ENCODE measurements at regions not wholly inside any gene's neighbourhood (a gene's known extent, or its start where the extent isn't known, plus 50 kb on each side); places are given as distances from the start of the nearest gene placed in this dataset.
"Not testable (repeated sequence)": the region's sequence is repeated elsewhere in the genome, so short reads cannot be mapped to it uniquely, and the experiment has no call there.

GRCh38 chr6:67165606-67166005 lies 1458.6 kb upstream of the EYS start:
- H3K36me3 ChIP-seq (ENCODE audit: control insufficient read depth, low read depth, low read length): no peaks in the 10 kb centered on the region
- H3K4me1 ChIP-seq (ENCODE audit: control insufficient read depth, low read depth, low read length): no peaks in the 10 kb centered on the region
- no peak overlapping the region for H3K9ac ChIP-seq (ENCODE audit: low read length)
- no peak overlapping the region for H3K27ac ChIP-seq (ENCODE audit: low read length)
- H3K9me3 ChIP-seq (ENCODE audit: control insufficient read depth, low read depth, low read length): peaks cover 11% of the 10 kb centered on the region
- H3K27me3 ChIP-seq (ENCODE audit: control insufficient read depth, insufficient read depth, low read length): no peaks in the 10 kb centered on the region
- no peak overlapping the region for H3K4me3 ChIP-seq (ENCODE audit: low read length)

- Histone ChIP-seq H3K36me3 (ENCODE audit: control insufficient read depth, low read depth, low read length) (no peaks in the 10 kb centered on the region), H3K4me1 (ENCODE audit: control insufficient read depth, low read depth, low read length) (no peaks in the 10 kb centered on the region), H3K27ac (ENCODE audit: low read length) (no peak overlapping the region), H3K9ac (ENCODE audit: low read length) (no peak overlapping the region), H3K27me3 (ENCODE audit: control insufficient read depth, insufficient read depth, low read length) (no peaks in the 10 kb centered on the region), H3K4me3 (ENCODE audit: low read length) (no peak overlapping the region), H3K9me3 (ENCODE audit: control insufficient read depth, low read depth, low read length) (peaks cover 21% of the 10 kb centered on the region)
Measured at GRCh38 chr6:67160820-67161219, 1453.8 kb upstream of the EYS start.

GRCh38 chr6:67141005-67141404 lies 1434.0 kb upstream of the EYS start:
- Histone ChIP-seq H3K9ac (ENCODE audit: low read length) (no peak overlapping the region), H3K4me1 (ENCODE audit: control insufficient read depth, low read depth, low read length) (no peaks in the 10 kb centered on the region), H3K36me3 (ENCODE audit: control insufficient read depth, low read depth, low read length) (no peaks in the 10 kb centered on the region), H3K9me3 (ENCODE audit: control insufficient read depth, low read depth, low read length) (no peaks in the 10 kb centered on the region), H3K4me3 (ENCODE audit: low read length) (no peak overlapping the region), H3K27me3 (ENCODE audit: control insufficient read depth, insufficient read depth, low read length) (no peaks in the 10 kb centered on the region), H3K27ac (ENCODE audit: low read length) (no peak overlapping the region)

DNA sequence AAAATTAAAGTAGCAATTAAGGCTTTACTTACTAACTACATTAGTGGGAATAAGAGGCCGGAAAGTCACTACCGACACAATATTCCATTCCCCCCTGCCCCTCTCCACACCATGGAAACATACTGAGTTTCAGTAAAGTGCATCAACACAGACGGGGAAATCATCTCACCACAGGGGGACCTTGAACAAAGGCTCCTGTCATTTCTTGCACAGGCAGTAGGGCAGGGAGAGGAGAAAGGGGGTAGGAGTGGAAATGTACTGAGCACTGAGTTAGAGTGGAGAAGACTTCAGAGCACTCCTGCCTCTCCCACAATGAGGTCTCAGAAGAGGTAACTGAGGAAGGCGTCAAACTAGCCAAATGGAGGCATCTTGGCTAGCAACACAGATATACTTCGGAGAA lies 1426.9 kb upstream of the EYS start:
- Histone ChIP-seq H3K4me3 (ENCODE audit: low read length) (no peak overlapping the region), H3K27ac (ENCODE audit: low read length) (no peak overlapping the region), H3K9ac (ENCODE audit: low read length) (no peak overlapping the region), H3K9me3 (ENCODE audit: control insufficient read depth, low read depth, low read length) (no peaks in the 10 kb centered on the region), H3K4me1 (ENCODE audit: control insufficient read depth, low read depth, low read length) (no peaks in the 10 kb centered on the region), H3K36me3 (ENCODE audit: control insufficient read depth, low read depth, low read length) (no peaks in the 10 kb centered on the region), H3K27me3 (ENCODE audit: control insufficient read depth, insufficient read depth, low read length) (no peaks in the 10 kb centered on the region)

GRCh38 chr6:67131827-67132226 lies 1424.8 kb upstream of the EYS start:
- Histone ChIP-seq H3K9ac (ENCODE audit: low read length) (no peak overlapping the region), H3K27me3 (ENCODE audit: control insufficient read depth, insufficient read depth, low read length) (no peaks in the 10 kb centered on the region), H3K27ac (ENCODE audit: low read length) (no peak overlapping the region), H3K36me3 (ENCODE audit: control insufficient read depth, low read depth, low read length) (no peaks in the 10 kb centered on the region), H3K4me3 (ENCODE audit: low read length) (no peak overlapping the region), H3K4me1 (ENCODE audit: control insufficient read depth, low read depth, low read length) (no peaks in the 10 kb centered on the region), H3K9me3 (ENCODE audit: control insufficient read depth, low read depth, low read length) (no peaks in the 10 kb centered on the region)

DNA sequence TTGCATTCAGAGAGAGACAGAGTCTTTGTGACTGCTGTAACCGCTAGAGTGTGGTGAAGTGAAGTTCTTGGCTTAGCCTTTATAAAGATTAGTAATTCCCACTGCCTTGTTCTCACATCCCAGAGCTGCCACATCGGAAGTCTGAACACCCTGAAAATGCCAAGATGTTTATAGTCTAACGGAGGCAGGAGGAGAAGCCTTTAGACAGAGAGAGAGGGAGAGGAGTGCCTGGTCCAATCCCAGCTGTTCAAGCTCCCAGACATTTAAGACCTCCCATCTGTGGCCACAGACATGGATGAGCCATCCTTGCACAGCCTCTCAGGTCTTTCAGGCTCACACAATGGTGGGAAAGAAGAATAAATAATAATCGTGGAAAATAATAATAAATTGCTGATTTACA lies 1422.8 kb upstream of the EYS start:
- Histone ChIP-seq H3K4me1 (ENCODE audit: control insufficient read depth, low read depth, low read length) (no peaks in the 10 kb centered on the region), H3K36me3 (ENCODE audit: control insufficient read depth, low read depth, low read length) (no peaks in the 10 kb centered on the region), H3K27ac (ENCODE audit: low read length) (no peak overlapping the region), H3K9me3 (ENCODE audit: control insufficient read depth, low read depth, low read length) (no peaks in the 10 kb centered on the region), H3K27me3 (ENCODE audit: control insufficient read depth, insufficient read depth, low read length) (no peaks in the 10 kb centered on the region), H3K9ac (ENCODE audit: low read length) (no peak overlapping the region), H3K4me3 (ENCODE audit: low read length) (no peak overlapping the region)

DNA sequence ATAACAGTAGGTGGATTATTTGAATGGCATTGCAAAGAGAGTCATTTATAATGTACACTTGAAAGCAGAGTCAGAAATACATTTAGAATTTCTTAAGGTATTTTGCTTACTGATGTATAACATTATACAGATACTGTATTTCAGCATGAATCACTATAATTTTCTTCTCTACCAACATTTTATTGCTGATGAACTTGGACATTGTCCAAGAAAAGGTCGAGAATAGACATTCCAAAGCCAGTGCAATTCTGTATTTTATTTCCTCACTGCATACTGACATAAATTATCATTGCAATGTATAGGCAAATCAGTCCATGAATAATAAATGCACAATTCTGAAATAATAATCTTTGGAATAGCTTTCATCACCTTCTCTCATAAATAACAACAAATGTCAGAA lies 1420.0 kb upstream of the EYS start:
- Histone ChIP-seq H3K36me3 (ENCODE audit: control insufficient read depth, low read depth, low read length) (no peaks in the 10 kb centered on the region), H3K9ac (ENCODE audit: low read length) (no peak overlapping the region), H3K27me3 (ENCODE audit: control insufficient read depth, insufficient read depth, low read length) (no peaks in the 10 kb centered on the region), H3K9me3 (ENCODE audit: control insufficient read depth, low read depth, low read length) (no peaks in the 10 kb centered on the region), H3K27ac (ENCODE audit: low read length) (no peak overlapping the region), H3K4me3 (ENCODE audit: low read length) (no peak overlapping the region), H3K4me1 (ENCODE audit: control insufficient read depth, low read depth, low read length) (no peaks in the 10 kb centered on the region)

GRCh38 chr6:67121115-67121514 lies 1414.1 kb upstream of the EYS start:
- Histone ChIP-seq H3K9ac (ENCODE audit: low read length) (no peak overlapping the region), H3K4me1 (ENCODE audit: control insufficient read depth, low read depth, low read length) (no peaks in the 10 kb centered on the region), H3K4me3 (ENCODE audit: low read length) (no peak overlapping the region), H3K36me3 (ENCODE audit: control insufficient read depth, low read depth, low read length) (no peaks in the 10 kb centered on the region), H3K27ac (ENCODE audit: low read length) (no peak overlapping the region), H3K9me3 (ENCODE audit: control insufficient read depth, low read depth, low read length) (no peaks in the 10 kb centered on the region), H3K27me3 (ENCODE audit: control insufficient read depth, insufficient read depth, low read length) (no peaks in the 10 kb centered on the region)

DNA sequence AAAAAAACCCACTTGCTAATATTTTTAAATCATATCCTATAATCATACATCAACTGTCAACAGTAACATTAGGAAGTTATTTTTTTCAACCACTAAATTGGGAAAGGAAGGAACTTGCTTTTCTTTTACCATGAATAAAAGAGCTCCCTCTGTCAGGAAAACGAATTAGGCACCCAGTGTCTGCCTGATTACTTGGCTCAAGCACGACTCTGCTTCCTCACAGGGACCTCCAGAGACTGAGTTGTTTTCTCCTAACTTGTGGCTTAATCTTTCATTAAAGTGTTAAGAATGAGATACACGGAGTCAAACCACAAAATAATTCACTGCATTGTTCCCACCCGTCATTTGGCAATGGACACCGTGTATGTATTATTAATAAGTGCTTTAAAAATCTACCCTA lies 1405.1 kb upstream of the EYS start:
- H3K9me3 ChIP-seq (ENCODE audit: control insufficient read depth, low read depth, low read length): no peaks in the 10 kb centered on the region
- H3K9ac ChIP-seq (ENCODE audit: low read length): no peak overlapping the region
- H3K4me1 ChIP-seq (ENCODE audit: control insufficient read depth, low read depth, low read length): no peaks in the 10 kb centered on the region
- no peaks in the 10 kb centered on the region for H3K36me3 ChIP-seq (ENCODE audit: control insufficient read depth, low read depth, low read length)
- H3K27me3 ChIP-seq (ENCODE audit: control insufficient read depth, insufficient read depth, low read length): no peaks in the 10 kb centered on the region
- no peak overlapping the region for H3K4me3 ChIP-seq (ENCODE audit: low read length)
- no peak overlapping the region for H3K27ac ChIP-seq (ENCODE audit: low read length)

DNA sequence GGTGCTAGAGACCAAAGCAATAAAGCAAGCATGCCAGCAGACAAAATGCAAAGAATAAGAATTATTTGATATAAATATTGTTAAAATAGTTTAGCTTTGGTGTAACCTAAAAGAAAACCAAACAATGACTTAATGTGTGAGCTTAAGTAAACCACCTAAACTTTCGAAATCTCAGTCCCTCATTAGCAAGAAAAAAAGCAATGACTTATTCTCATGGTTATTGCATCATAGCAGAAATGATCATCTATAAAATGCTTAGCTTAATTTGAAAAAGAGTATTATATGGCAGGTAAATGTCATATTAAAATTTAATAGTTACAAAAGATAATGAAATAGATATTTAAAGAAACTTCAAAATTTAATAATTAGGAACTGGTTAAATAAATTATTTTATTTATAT lies 1395.7 kb upstream of the EYS start:
- Histone ChIP-seq H3K4me3 (ENCODE audit: low read length) (no peak overlapping the region), H3K9me3 (ENCODE audit: control insufficient read depth, low read depth, low read length) (peaks cover 3% of the 10 kb centered on the region), H3K9ac (ENCODE audit: low read length) (no peak overlapping the region), H3K4me1 (ENCODE audit: control insufficient read depth, low read depth, low read length) (no peaks in the 10 kb centered on the region), H3K27ac (ENCODE audit: low read length) (no peak overlapping the region), H3K27me3 (ENCODE audit: control insufficient read depth, insufficient read depth, low read length) (no peaks in the 10 kb centered on the region), H3K36me3 (ENCODE audit: control insufficient read depth, low read depth, low read length) (no peaks in the 10 kb centered on the region)

DNA sequence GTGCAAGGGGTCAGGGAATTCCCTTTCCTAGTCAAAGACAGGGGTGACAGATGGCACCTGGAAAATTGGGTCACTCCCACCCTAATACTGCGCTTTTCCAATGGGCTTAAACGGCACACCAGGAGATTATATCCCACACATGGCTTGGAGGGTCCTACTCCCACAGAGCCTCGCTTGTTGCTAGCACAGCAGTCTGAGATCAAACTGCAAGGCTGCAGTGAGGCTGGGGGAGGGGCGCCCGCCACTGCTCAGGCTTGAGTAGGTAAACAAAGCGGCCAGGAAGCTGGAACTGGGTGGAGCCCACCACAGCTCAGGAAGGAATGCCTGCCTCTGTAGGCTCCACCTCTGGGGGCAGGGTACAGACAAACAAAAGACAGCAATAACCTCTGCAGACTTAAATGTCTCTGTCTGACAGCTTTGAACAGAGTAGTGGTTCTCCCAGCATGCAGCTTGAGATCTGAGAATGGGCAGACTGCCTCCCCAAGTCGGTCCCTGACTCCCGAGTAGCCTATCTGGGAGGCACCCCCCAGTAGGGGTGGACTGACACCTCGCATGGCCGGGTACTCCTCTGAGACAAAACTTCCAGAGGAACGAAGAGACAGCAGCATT lies 1388.7 kb upstream of the EYS start:
- H3K27ac ChIP-seq (ENCODE audit: low read length); H3K9ac ChIP-seq (ENCODE audit: low read length); H3K27me3 ChIP-seq (ENCODE audit: control insufficient read depth, insufficient read depth, low read length); H3K36me3 ChIP-seq (ENCODE audit: control insufficient read depth, low read depth, low read length); H3K4me1 ChIP-seq (ENCODE audit: control insufficient read depth, low read depth, low read length); H3K9me3 ChIP-seq (ENCODE audit: control insufficient read depth, low read depth, low read length); H3K4me3 ChIP-seq (ENCODE audit: low read length): not testable (repeated sequence)

DNA sequence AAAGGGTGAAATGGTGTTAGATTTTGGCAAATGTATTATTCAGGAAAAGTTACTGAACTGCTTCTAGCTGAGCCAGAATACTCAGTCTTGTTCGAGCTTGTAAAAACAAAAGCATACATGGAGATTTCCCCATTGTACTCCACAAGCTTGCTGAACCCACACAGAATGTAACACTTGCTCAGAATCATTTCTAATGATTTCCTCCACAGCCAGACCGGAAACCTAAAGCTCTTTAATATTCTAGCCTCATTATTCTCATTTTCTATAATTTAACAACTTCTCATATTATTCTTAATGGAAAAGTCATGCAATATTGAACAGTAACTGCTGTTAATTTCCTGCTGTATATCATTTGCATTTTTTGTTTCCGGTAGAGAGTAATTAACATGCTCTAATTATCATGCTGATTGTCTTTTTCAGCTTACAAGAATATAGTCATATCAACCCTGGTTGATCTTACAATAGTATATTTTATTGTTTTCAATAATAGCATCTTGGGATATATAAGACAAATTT lies 1387.5 kb upstream of the EYS start:
- Histone ChIP-seq H3K4me3 (ENCODE audit: low read length) (no peak overlapping the region), H3K9ac (ENCODE audit: low read length) (no peak overlapping the region), H3K36me3 (ENCODE audit: control insufficient read depth, low read depth, low read length) (no peaks in the 10 kb centered on the region), H3K9me3 (ENCODE audit: control insufficient read depth, low read depth, low read length) (no peaks in the 10 kb centered on the region), H3K4me1 (ENCODE audit: control insufficient read depth, low read depth, low read length) (no peaks in the 10 kb centered on the region), H3K27ac (ENCODE audit: low read length) (no peak overlapping the region), H3K27me3 (ENCODE audit: control insufficient read depth, insufficient read depth, low read length) (no peaks in the 10 kb centered on the region)

Measured in iPS-18a (cell line).